Lower leg skin (tissue), 3 donors: ENCODE measurements at regions not wholly inside any gene's neighbourhood (a gene's known extent, or its start where the extent isn't known, plus 50 kb on each side); places are given as distances from the start of the nearest gene placed in this dataset.

Source experiments
- CTCF ChIP-seq, 3 donors: fragments of 450-650 bp; IDR thresholded peaks; one replicate each; pipeline ENCODE4 v1.5.1; 2016; ENCODE audit warnings: antibody characterized with exemption in 3 of 3, mild to moderate bottlenecking in 3 of 3, moderate library complexity in 2 of 3
- POLR2A ChIP-seq, 2 donors: fragments of 450-650 bp; IDR thresholded peaks; one replicate each; pipeline ENCODE4 v1.6.1; 2016 to 2017; ENCODE audit warnings: antibody characterized with exemption in 2 of 2, mild to moderate bottlenecking in 1 of 2, moderate library complexity in 1 of 2

DNA sequence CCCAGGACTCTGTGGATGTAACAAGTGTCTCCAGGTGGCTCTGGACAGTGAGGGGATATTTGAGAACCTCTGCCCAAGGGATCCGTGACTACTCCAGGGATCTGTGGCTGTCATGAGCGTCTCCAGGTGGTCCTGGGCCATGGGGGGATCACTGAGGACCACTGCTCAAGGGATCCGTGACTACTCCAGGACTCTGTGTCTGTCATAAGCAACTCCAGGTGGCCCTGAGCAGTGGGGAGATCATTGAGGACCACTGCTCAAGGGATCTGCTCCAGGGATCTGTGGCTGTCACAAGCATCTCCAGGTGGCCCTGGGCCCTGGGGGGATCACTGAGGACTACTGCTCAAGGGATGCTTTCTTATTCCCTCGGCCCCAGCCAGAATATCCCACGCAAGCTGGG lies 133.2 kb upstream of the ADARB2 start:
- TF ChIP-seq CTCF (IDR thresholded peaks at IDR 0.05) (no peak), POLR2A (IDR thresholded peaks at IDR 0.05) (no peak)
